Hepatocyte (in vitro differentiated cells): ENCODE measurements at regions not wholly inside any gene's neighbourhood (a gene's known extent, or its start where the extent isn't known, plus 50 kb on each side); places are given as distances from the start of the nearest gene placed in this dataset.
A peak's percentile ranks its signal among the peaks of the same experiment; 100 is the strongest.

Source experiments
- DNase-seq: peaks from one replicate; pipeline ENCODE4 v3.0.0-alpha.2; 2016; ENCODE audit warnings: low spot score
- H2AFZ ChIP-seq: fragments of 200-600 bp; sonication (generic); 2 replicates; pipeline ENCODE4 v1.6.0; 2016; ENCODE audit warnings: antibody characterized with exemption, mild to moderate bottlenecking
- H3K27ac ChIP-seq: fragments of 200-600 bp; sonication (generic); 2 replicates; pipeline ENCODE4 v1.5.1; 2016; ENCODE audit warnings: mild to moderate bottlenecking
- H3K27me3 ChIP-seq: fragments of 200-600 bp; sonication (generic); 2 replicates; pipeline ENCODE4 v1.6.1; 2016
- H3K36me3 ChIP-seq: fragments of 200-600 bp; sonication (generic); replicated peaks from 2 replicates; pipeline ENCODE4 v1.5.1; 2016; ENCODE audit warnings: low read depth; ENCODE audit not compliant: insufficient read depth
- H3K4me1 ChIP-seq: fragments of 200-600 bp; sonication (generic); 2 replicates; pipeline ENCODE4 v1.5.1; 2016; ENCODE audit warnings: mild to moderate bottlenecking, moderate library complexity; ENCODE audit not compliant: insufficient read depth
- H3K4me2 ChIP-seq: fragments of 200-600 bp; sonication (generic); 2 replicates; pipeline ENCODE4 v1.6.0; 2016
- H3K4me3 ChIP-seq: fragments of 200-600 bp; sonication (generic); 2 replicates; pipeline ENCODE4 v1.5.1; 2016; ENCODE audit warnings: mild to moderate bottlenecking
- H3K79me2 ChIP-seq: fragments of 200-600 bp; sonication (generic); 2 replicates; pipeline ENCODE4 v1.6.0; 2017; ENCODE audit warnings: mild to moderate bottlenecking
- H3K9me2 ChIP-seq: fragments of 200-600 bp; sonication (generic); replicated peaks from 2 replicates; pipeline ENCODE4 v1.6.0; 2017; ENCODE audit warnings: mild to moderate bottlenecking; ENCODE audit not compliant: insufficient read depth
- H3K9me3 ChIP-seq: fragments of 200-600 bp; sonication (generic); 2 replicates; pipeline ENCODE4 v1.5.1; 2016; ENCODE audit warnings: low read depth, mild to moderate bottlenecking
- H4K20me1 ChIP-seq: fragments of 200-600 bp; sonication (generic); 2 replicates; pipeline ENCODE4 v1.6.0; 2016; ENCODE audit warnings: mild to moderate bottlenecking; ENCODE audit not compliant: insufficient read depth, poor library complexity, severe bottlenecking
- CTCF ChIP-seq: fragments of 200-600 bp; sonication (generic); IDR thresholded peaks from 2 replicates; pipeline ENCODE4 v1.5.1; 2016; ENCODE audit warnings: antibody characterized with exemption, mild to moderate bottlenecking; ENCODE audit not compliant: poor library complexity
- EZH2 ChIP-seq: fragments of 200-600 bp; sonication (generic); IDR thresholded peaks from 2 replicates; pipeline ENCODE4 v1.6.1; 2016; ENCODE audit warnings: antibody characterized with exemption, mild to moderate bottlenecking, borderline replicate concordance
- EZH2phosphoT487 ChIP-seq: fragments of 200-600 bp; sonication (generic); IDR thresholded peaks from one replicate; pipeline ENCODE4 v1.6.1; 2018; ENCODE audit warnings: antibody characterized with exemption, mild to moderate bottlenecking, low read depth, moderate library complexity; ENCODE audit not compliant: unreplicated experiment, severe bottlenecking
- WGBS: methylation state at CpG from one replicate; pipeline ENCODE4 v1.1.6; 2016; ENCODE audit warnings: low lambda C conversion rate; ENCODE audit errors: missing lambda C conversion rate; 5-methylcytosine and 5-hydroxymethylcytosine counted together

DNA sequence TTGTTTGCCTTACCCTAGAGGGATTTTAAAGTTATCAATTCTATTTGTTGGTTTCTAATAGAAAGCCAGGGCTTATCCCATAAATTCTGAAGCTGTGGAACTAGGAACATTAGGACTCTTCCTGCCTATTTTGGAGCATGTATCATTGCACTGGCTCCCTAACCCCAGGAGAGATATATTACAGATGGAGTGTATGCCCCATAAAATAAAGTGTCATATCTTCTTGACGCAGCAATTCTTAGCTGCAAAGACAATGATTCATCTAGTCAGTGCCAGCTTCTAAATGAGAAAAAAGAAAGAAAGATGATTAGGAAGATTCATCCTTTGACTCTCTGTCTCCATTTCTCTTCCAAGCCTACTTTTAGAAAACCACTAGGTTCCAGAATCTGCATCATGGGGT, 74.8 kb upstream of the MAGI1 start:
- Histone ChIP-seq H4K20me1 (no peaks in the 10 kb centered on the region), H2AFZ (no peak overlapping the region)

DNA sequence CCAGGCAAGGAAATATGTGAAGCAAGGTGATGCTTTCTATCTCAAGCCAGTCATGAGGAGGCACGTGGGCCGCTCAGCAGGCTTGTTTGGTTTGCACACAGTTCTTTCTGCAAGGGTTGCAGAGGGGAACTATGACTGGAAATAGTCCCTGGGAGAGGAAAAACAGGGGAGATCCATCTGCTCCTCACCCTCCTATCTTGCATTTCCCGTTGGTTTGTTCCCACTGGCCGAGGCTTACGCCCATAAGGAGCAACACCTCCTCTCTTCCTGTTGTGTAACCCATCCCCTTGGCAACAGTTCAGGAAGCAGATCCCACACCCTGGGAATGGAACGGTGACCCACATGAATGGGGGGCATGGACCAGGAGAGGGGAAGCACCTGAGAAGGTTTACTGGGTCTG, 72.1 kb upstream of the MAGI1 start:
- Histone ChIP-seq H3K27ac (no peak overlapping the region), H3K79me2 (no peaks in the 10 kb centered on the region), H3K4me2 (no peak overlapping the region), H4K20me1 (no peaks in the 10 kb centered on the region), H3K4me1 (no peaks in the 10 kb centered on the region), H3K27me3 (no peaks in the 10 kb centered on the region), H3K4me3 (no peak overlapping the region), H2AFZ (no peak overlapping the region), H3K36me3 (no peaks in the 10 kb centered on the region), H3K9me2 (no peaks in the 10 kb centered on the region), H3K9me3 (no peaks in the 10 kb centered on the region)
- 56% methylated on average over 6 of the region's 6 CpGs for WGBS
- DNase-seq: no peak
- no peak for TF ChIP-seq CTCF
- TF ChIP-seq EZH2phosphoT487: no peak
- no peak for TF ChIP-seq EZH2

More for the DNA sequence above, 74.8 kb upstream of the MAGI1 start:
- 85% methylated on average over 1 of the region's 1 CpG for WGBS
- no peak overlapping the region for H3K27ac ChIP-seq
- no peaks in the 10 kb centered on the region for H3K36me3 ChIP-seq
- H3K4me1 ChIP-seq: peaks cover 6% of the 10 kb centered on the region
- no peak for TF ChIP-seq CTCF
- no peak for TF ChIP-seq EZH2
- no peak for TF ChIP-seq EZH2phosphoT487
- H3K9me3 ChIP-seq: no peaks in the 10 kb centered on the region
- H3K9me2 ChIP-seq: no peaks in the 10 kb centered on the region
- no peak overlapping the region for H3K4me2 ChIP-seq
- no peak for DNase-seq
- H3K79me2 ChIP-seq: no peaks in the 10 kb centered on the region
- H3K27me3 ChIP-seq: no peaks in the 10 kb centered on the region
- no peak overlapping the region for H3K4me3 ChIP-seq

DNA sequence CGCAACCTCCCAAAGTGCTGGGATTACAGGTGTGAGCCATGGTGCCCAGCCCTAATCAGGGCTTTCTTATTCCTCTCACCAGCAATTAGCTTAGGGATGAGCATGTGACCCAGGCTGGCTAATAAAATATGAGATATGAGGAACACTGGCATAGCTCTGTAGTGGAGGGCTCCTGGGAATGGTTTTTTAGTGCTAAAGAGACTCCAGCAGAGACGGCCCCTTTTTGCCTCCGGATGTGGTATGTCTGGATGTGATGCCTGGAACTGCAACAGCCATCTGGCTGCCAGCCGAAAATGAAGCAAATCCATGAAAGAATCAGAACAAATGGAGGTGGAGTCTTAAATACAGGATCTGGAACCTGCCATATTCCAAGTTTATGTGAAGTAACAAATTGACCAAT, 69.1 kb upstream of the MAGI1 start:
- TF ChIP-seq EZH2phosphoT487 (no peak), CTCF (no peak), EZH2 (no peak)
- H3K9me2 ChIP-seq: no peaks in the 10 kb centered on the region
- H3K9me3 ChIP-seq: no peaks in the 10 kb centered on the region
- WGBS: 63% methylated on average over 4 of the region's 4 CpGs
- DNase-seq: peak; percentile 8
- H3K4me3 ChIP-seq: no peak overlapping the region
- H3K79me2 ChIP-seq: no peaks in the 10 kb centered on the region
- no peaks in the 10 kb centered on the region for H3K36me3 ChIP-seq
- no peak overlapping the region for H3K4me2 ChIP-seq
- H4K20me1 ChIP-seq: no peaks in the 10 kb centered on the region
- H2AFZ ChIP-seq: no peak overlapping the region
- no peaks in the 10 kb centered on the region for H3K27me3 ChIP-seq
- H3K27ac ChIP-seq: no peak overlapping the region
- no peaks in the 10 kb centered on the region for H3K4me1 ChIP-seq

- H2AFZ ChIP-seq: no peak overlapping the region
- no peaks in the 10 kb centered on the region for H3K79me2 ChIP-seq
- no peaks in the 10 kb centered on the region for H3K9me2 ChIP-seq
- no peak overlapping the region for H3K27ac ChIP-seq
- no peak for TF ChIP-seq CTCF
- TF ChIP-seq EZH2phosphoT487: no peak
- TF ChIP-seq EZH2: no peak
- no peaks in the 10 kb centered on the region for H3K27me3 ChIP-seq
- no peak overlapping the region for H3K4me2 ChIP-seq
- H4K20me1 ChIP-seq: no peaks in the 10 kb centered on the region
- no peak overlapping the region for H3K4me3 ChIP-seq
- 74% methylated on average over 2 of the region's 2 CpGs for WGBS
- H3K36me3 ChIP-seq: no peaks in the 10 kb centered on the region
- H3K9me3 ChIP-seq: no peaks in the 10 kb centered on the region
- no peaks in the 10 kb centered on the region for H3K4me1 ChIP-seq
- no peak for DNase-seq
Observed at GRCh38 chr3:66106788-66107187, 68.1 kb upstream of the MAGI1 start.
